ENCODE measurements at regions not wholly inside any gene's neighbourhood (a gene's known extent, or its start where the extent isn't known, plus 50 kb on each side); places are given as distances from the start of the nearest gene placed in this dataset.

DNA sequence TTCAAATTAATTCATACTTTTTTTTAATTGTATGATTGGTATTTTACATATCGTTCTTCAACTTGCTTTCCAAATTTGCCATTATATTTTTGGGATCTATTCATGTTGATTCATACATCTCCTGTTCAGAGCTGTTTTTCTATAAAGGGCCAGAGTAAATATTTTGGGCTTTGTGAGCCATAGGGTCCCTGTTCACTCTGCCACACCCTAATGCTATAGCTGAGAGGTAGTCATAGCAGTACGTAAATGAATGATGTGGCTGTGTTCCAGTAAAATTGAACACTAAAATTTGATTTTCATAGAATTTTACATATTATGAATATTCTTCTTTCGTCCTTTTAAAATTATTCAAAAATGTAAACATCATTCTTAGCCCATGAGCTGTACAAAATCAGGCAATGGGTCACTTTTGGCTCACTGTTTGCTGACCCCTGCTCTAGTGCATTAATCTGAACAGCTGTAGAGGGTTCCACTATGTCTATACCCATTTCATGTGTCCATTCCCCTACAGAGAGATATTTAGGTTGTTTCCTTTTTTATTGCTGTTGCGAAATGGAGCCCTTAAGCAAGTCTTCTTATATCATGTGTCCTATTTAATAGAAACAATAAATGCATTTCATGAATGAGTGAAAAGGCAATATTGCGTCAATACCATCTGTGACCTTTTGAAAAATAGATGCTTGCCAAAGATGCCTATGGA, 136.4 kb upstream of the SALL4 start:
- ChIA-PET CTCF (interaction anchor here (0.6 kb wide), 1 partner anchor 169 kb away, joined by 3 read pairs; no protein-coding TSS in a partner anchor), POLR2A (no interaction called here)
- H3K27me3 ChIP-seq (ENCODE audit: control insufficient read depth, insufficient read depth, low read length): no peaks in the 10 kb centered on the region
- H3K4me1 ChIP-seq (ENCODE audit: control insufficient read depth, insufficient read depth, low read length): peaks cover 15% of the 10 kb centered on the region
- H3K4me3 ChIP-seq (ENCODE audit: low read depth in 2 of 2, low read length in 2 of 2): no peak overlapping the region
- no peaks in the 10 kb centered on the region for H3K9me3 ChIP-seq (ENCODE audit: control insufficient read depth, insufficient read depth, low read depth, low read length)
- H3K36me3 ChIP-seq (ENCODE audit: control insufficient read depth, insufficient read depth, low read length): no peaks in the 10 kb centered on the region
- in situ Hi-C loops (cut with HindIII; ENCODE audit: low pct_unique_long_range_greater_than_20kb, low sequenced_read_pairs) (no loop called here), intact Hi-C loops (cut with micrococcal nuclease; ENCODE audit: unreplicated experiment) (no loop called here)
- DNase-seq (ENCODE audit: low read depth, low spot score) (no peak), ATAC-seq (no peak)
- no peak overlapping the region for H3K27ac ChIP-seq (ENCODE audit: low read length)
- TF ChIP-seq, protein P1, sequence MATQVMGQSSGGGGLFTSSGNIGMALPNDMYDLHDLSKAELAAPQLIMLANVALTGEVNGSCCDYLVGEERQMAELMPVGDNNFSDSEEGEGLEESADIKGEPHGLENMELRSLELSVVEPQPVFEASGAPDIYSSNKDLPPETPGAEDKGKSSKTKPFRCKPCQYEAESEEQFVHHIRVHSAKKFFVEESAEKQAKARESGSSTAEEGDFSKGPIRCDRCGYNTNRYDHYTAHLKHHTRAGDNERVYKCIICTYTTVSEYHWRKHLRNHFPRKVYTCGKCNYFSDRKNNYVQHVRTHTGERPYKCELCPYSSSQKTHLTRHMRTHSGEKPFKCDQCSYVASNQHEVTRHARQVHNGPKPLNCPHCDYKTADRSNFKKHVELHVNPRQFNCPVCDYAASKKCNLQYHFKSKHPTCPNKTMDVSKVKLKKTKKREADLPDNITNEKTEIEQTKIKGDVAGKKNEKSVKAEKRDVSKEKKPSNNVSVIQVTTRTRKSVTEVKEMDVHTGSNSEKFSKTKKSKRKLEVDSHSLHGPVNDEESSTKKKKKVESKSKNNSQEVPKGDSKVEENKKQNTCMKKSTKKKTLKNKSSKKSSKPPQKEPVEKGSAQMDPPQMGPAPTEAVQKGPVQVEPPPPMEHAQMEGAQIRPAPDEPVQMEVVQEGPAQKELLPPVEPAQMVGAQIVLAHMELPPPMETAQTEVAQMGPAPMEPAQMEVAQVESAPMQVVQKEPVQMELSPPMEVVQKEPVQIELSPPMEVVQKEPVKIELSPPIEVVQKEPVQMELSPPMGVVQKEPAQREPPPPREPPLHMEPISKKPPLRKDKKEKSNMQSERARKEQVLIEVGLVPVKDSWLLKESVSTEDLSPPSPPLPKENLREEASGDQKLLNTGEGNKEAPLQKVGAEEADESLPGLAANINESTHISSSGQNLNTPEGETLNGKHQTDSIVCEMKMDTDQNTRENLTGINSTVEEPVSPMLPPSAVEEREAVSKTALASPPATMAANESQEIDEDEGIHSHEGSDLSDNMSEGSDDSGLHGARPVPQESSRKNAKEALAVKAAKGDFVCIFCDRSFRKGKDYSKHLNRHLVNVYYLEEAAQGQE (IDR thresholded peaks at IDR 0.05; ENCODE audit: insufficient read depth in 1 of 2, low read depth in 2 of 2, low read length in 1 of 2): no peak
- TF ChIP-seq TCF7L2 (IDR thresholded peaks at IDR 0.05; ENCODE audit: low read depth, low read length) (no peak), CTCF (IDR thresholded peaks at IDR 0.05) (no peak), SIN3A (IDR thresholded peaks at IDR 0.05; ENCODE audit: borderline replicate concordance, insufficient read depth, low read depth, low read length) (no peak)
- no TSS peak for BruUV-seq (replicated peaks)

DNA sequence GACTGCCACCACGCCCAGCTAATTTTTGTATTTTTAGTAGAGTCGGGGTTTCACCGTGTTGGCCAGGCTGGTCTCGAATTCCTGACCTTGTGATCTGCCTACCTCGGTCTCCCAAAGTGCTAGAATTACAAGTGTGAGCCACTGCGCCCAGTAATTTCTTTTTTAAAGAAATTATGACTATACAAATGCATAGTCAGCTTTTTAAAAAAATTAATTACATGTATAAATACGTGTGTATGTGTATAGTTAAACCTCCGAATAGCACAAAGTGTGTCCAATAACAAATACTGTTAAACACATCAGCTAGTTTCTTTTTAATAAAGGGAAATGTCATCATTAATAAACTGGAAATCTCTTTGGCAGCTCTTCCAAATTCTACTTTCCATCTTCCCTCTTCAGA, 135.5 kb upstream of the SALL4 start:
- no peak overlapping the region for H3K27ac ChIP-seq (ENCODE audit: low read length)
- ChIA-PET CTCF (interaction anchor here (0.6 kb wide), 1 partner anchor 168 kb away, joined by 3 read pairs; no protein-coding TSS in a partner anchor), POLR2A (no interaction called here)
- intact Hi-C loops (cut with micrococcal nuclease; ENCODE audit: unreplicated experiment) (no loop called here), in situ Hi-C loops (cut with HindIII; ENCODE audit: low pct_unique_long_range_greater_than_20kb, low sequenced_read_pairs) (no loop called here)
- H3K36me3 ChIP-seq (ENCODE audit: control insufficient read depth, insufficient read depth, low read length): no peaks in the 10 kb centered on the region
- no peaks in the 10 kb centered on the region for H3K9me3 ChIP-seq (ENCODE audit: control insufficient read depth, insufficient read depth, low read depth, low read length)
- peaks cover 23% of the 10 kb centered on the region for H3K4me1 ChIP-seq (ENCODE audit: control insufficient read depth, insufficient read depth, low read length)
- no peak for ATAC-seq
- no peak for TF ChIP-seq SIN3A (IDR thresholded peaks at IDR 0.05; ENCODE audit: borderline replicate concordance, insufficient read depth, low read depth, low read length)
- TF ChIP-seq, protein P1 (IDR thresholded peaks at IDR 0.05; ENCODE audit: insufficient read depth in 1 of 2, low read depth in 2 of 2, low read length in 1 of 2): no peak
- no peak for TF ChIP-seq TCF7L2 (IDR thresholded peaks at IDR 0.05; ENCODE audit: low read depth, low read length)
- no peak for TF ChIP-seq POLR2AphosphoS5 (IDR thresholded peaks at IDR 0.05; ENCODE audit: low read depth, low read length)
- TF ChIP-seq CTCF (IDR thresholded peaks at IDR 0.05): no peak
- H3K27me3 ChIP-seq (ENCODE audit: control insufficient read depth, insufficient read depth, low read length): no peaks in the 10 kb centered on the region
- DNase-seq (ENCODE audit: low read depth, low spot score): no peak
- BruUV-seq (replicated peaks): no TSS peak
- H3K4me3 ChIP-seq (ENCODE audit: low read depth in 2 of 2, low read length in 2 of 2): no peak overlapping the region
